ENCODE measurements at regions not wholly inside any gene's neighbourhood (a gene's known extent, or its start where the extent isn't known, plus 50 kb on each side); places are given as distances from the start of the nearest gene placed in this dataset.

DNA sequence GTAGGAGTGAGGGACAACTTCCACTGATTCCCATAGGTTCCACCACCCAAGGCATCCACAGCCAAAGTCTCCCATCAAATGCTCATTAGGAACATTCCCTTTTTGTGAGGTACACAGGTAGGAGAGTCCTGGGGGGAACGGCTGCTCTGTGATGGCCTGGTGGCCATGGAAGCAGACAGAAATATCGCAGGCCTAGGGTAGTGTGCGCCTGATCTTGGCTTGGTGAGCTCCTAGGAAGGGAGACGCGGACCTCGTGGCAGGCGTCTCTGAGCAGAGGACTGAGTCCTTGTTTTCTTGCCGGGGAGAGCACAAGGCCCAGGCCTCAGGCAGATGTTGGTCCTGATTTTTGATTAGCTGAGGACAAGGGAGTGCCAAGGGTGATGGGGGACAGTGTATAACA is 99.5 kb downstream of the SNRPN start:
- ATAC-seq = no peak
- H3K9me1 ChIP-seq (ENCODE audit: control insufficient read depth, insufficient read depth, low read length) = no peaks in the 10 kb centered on the region
- ChIA-PET CTCF (ENCODE audit: low intra/inter-chr PET ratio) (no interaction called here), POLR2A (no interaction called here)
- H3K27me3 ChIP-seq (ENCODE audit: control insufficient read depth in 2 of 2, insufficient read depth in 2 of 2, low read length in 2 of 2) = no peaks in the 10 kb centered on the region
- H2AFZ ChIP-seq (ENCODE audit: low read depth, low read length) = no peak overlapping the region
- H3K4me2 ChIP-seq (ENCODE audit: insufficient read depth, low read length) = no peak overlapping the region
- H3K36me3 ChIP-seq (ENCODE audit: control insufficient read depth, insufficient read depth, low read length) = no peaks in the 10 kb centered on the region
- in situ Hi-C loops (cut with MboI) = no loop called here
- no peak overlapping the region for H3K9ac ChIP-seq (ENCODE audit: insufficient read depth in 1 of 2, low read depth in 2 of 2, low read length in 2 of 2)
- intact Hi-C loops (cut with micrococcal nuclease) = no loop called here
- no peak for FAIRE-seq
- no peak for DNase-seq (ENCODE audit: extremely low read depth in 1 of 4, low spot score in 3 of 4)
- no peaks in the 10 kb centered on the region for H4K20me1 ChIP-seq (replicated peaks; ENCODE audit: control insufficient read depth, insufficient read depth, low read length)
- peaks cover 2% of the 10 kb centered on the region; the same call in 1 of the 2 replicates for H3K9me3 ChIP-seq (replicated peaks; ENCODE audit: control insufficient read depth, insufficient read depth, low read depth, low read length)
- no peak overlapping the region for H3K27ac ChIP-seq (ENCODE audit: extremely low read depth, low read depth, low read length)
- H3K4me1 ChIP-seq (replicated peaks in 1 of 2; ENCODE audit: control insufficient read depth in 2 of 2, insufficient read depth in 2 of 2, low read length in 2 of 2) = no peaks in the 10 kb centered on the region
- H3K79me2 ChIP-seq (ENCODE audit: control insufficient read depth, insufficient read depth, low read length) = no peaks in the 10 kb centered on the region
- WGBS (ENCODE audit: insufficient coverage, low coverage, missing lambda C conversion rate) = 0% methylated on average over 7 of the region's 8 CpGs
- H3K4me3 ChIP-seq = no peak overlapping the region
- no TSS peak for BruUV-seq (replicated peaks)
- TF ChIP-seq RBBP5 (IDR thresholded peaks at IDR 0.05; ENCODE audit: borderline replicate concordance, insufficient read depth, low read length, poor library complexity, severe bottlenecking) (no peak), CREBBP (IDR thresholded peaks at IDR 0.05; ENCODE audit: low read depth, low read length) (no peak), ZC3H11A (IDR thresholded peaks at IDR 0.05; ENCODE audit: low read depth, low read length) (no peak), ZNF41 (CRISPR knock-in tag; conservative IDR thresholded peaks at IDR 0.05) (no peak), ZNF347 (CRISPR knock-in tag; IDR thresholded peaks at IDR 0.05; ENCODE audit: low read depth) (no peak), BRF1 (IDR thresholded peaks at IDR 0.05; ENCODE audit: borderline replicate concordance, extremely low read depth, insufficient read length) (no peak), RFX7 (CRISPR knock-in tag; IDR thresholded peaks at IDR 0.05) (no peak), POU5F1 (IDR thresholded peaks at IDR 0.05; ENCODE audit: borderline replicate concordance, low read depth, low read length, partially characterized antibody) (no peak), FOXJ2 (tag; IDR thresholded peaks at IDR 0.05) (no peak), ZNF79 (CRISPR knock-in tag; IDR thresholded peaks at IDR 0.05; ENCODE audit: low read depth) (no peak), SETDB1 (IDR thresholded peaks at IDR 0.05; ENCODE audit: low read length) (no peak), ZBTB8A (IDR thresholded peaks at IDR 0.05; ENCODE audit: partially characterized antibody) (no peak), PTTG1 (tag; IDR thresholded peaks at IDR 0.05; ENCODE audit: low read depth) (no peak), MTA1 (IDR thresholded peaks at IDR 0.05; ENCODE audit: borderline replicate concordance) (no peak), RFX5 (IDR thresholded peaks at IDR 0.05; ENCODE audit: low read depth, low read length) (no peak), NR2C2 (CRISPR knock-in tag; IDR thresholded peaks at IDR 0.05) (no peak), NR2C2 (tag; IDR thresholded peaks at IDR 0.05) (no peak), CHD4 (IDR thresholded peaks at IDR 0.05; ENCODE audit: insufficient read depth, insufficient replicate concordance, low read depth, low read length, poor library complexity, severe bottlenecking) (no peak)
- TF ChIP-seq, protein P1, sequence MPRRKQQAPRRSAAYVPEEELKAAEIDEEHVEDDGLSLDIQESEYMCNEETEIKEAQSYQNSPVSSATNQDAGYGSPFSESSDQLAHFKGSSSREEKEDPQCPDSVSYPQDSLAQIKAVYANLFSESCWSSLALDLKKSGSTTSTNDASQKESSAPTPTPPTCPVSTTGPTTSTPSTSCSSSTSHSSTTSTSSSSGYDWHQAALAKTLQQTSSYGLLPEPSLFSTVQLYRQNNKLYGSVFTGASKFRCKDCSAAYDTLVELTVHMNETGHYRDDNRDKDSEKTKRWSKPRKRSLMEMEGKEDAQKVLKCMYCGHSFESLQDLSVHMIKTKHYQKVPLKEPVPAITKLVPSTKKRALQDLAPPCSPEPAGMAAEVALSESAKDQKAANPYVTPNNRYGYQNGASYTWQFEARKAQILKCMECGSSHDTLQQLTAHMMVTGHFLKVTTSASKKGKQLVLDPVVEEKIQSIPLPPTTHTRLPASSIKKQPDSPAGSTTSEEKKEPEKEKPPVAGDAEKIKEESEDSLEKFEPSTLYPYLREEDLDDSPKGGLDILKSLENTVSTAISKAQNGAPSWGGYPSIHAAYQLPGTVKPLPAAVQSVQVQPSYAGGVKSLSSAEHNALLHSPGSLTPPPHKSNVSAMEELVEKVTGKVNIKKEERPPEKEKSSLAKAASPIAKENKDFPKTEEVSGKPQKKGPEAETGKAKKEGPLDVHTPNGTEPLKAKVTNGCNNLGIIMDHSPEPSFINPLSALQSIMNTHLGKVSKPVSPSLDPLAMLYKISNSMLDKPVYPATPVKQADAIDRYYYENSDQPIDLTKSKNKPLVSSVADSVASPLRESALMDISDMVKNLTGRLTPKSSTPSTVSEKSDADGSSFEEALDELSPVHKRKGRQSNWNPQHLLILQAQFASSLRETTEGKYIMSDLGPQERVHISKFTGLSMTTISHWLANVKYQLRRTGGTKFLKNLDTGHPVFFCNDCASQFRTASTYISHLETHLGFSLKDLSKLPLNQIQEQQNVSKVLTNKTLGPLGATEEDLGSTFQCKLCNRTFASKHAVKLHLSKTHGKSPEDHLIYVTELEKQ (CRISPR knock-in tag; IDR thresholded peaks at IDR 0.05) = no peak
- TF ChIP-seq, protein P2, sequence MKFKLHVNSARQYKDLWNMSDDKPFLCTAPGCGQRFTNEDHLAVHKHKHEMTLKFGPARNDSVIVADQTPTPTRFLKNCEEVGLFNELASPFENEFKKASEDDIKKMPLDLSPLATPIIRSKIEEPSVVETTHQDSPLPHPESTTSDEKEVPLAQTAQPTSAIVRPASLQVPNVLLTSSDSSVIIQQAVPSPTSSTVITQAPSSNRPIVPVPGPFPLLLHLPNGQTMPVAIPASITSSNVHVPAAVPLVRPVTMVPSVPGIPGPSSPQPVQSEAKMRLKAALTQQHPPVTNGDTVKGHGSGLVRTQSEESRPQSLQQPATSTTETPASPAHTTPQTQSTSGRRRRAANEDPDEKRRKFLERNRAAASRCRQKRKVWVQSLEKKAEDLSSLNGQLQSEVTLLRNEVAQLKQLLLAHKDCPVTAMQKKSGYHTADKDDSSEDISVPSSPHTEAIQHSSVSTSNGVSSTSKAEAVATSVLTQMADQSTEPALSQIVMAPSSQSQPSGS (CRISPR knock-in tag; IDR thresholded peaks at IDR 0.05) = no peak
